ENCODE measurements at regions not wholly inside any gene's neighbourhood (a gene's known extent, or its start where the extent isn't known, plus 50 kb on each side); places are given as distances from the start of the nearest gene placed in this dataset.

DNA sequence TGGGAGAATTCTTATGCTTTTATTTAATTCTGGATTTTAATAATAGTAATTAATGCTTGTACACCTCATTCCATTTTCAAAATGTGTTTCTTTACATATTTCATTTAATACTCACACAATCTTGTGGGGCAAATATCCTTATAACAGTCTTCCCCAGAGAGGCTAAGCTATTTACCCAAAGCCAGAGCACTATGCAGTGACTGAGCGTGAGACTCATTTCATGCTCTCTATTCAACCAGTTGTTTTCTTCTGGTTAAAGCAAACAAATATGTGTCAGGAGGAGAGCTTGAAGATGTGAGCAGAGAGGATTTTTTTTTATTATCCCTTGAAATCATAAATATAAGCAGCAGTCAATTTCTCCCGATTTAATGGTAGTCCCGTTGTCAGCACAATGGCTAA lies 548.3 kb upstream of the TBL1XR1 start:
- H3K9ac ChIP-seq (replicated peaks in 1 of 4; ENCODE audit: extremely low read depth in 1 of 4, low read depth in 3 of 4, low read length in 3 of 4) = no peak overlapping the region
- no peak overlapping the region for H3K27ac ChIP-seq (ENCODE audit: low read depth, low read length)
- no peak overlapping the region for H4K91ac ChIP-seq (replicated peaks; ENCODE audit: insufficient read length, low read length)
- no peak overlapping the region for H3K4ac ChIP-seq (replicated peaks; ENCODE audit: insufficient read length, low read depth, low read length)
- H3K23me2 ChIP-seq (ENCODE audit: low read depth, low read length) = no peaks in the 10 kb centered on the region; the same call in 1 of the 2 replicates
- no peaks in the 10 kb centered on the region for H3K36me3 ChIP-seq (ENCODE audit: control insufficient read depth in 2 of 4, insufficient read depth in 4 of 4, low read length in 3 of 4)
- CTCF ChIA-PET (ENCODE audit: partially characterized antibody) = no interaction called here
- 58% methylated on average over 3 of the region's 3 CpGs; no CpG with 5 or more reads in 1 of the 2 experiments for WGBS, 2 experiments (ENCODE audit: extremely low coverage in 1 of 2, insufficient coverage in 1 of 2, insufficient read length in 1 of 2, insufficient replicate concordance in 2 of 2, low coverage in 1 of 2, low lambda C conversion rate in 2 of 2, missing lambda C conversion rate in 1 of 2)
- no peaks in the 10 kb centered on the region for H3K27me3 ChIP-seq (replicated peaks in 1 of 4; ENCODE audit: control insufficient read depth in 3 of 4, extremely low read depth in 1 of 4, insufficient read depth in 3 of 4, low read length in 3 of 4)
- H4K8ac ChIP-seq (ENCODE audit: extremely low read depth, insufficient read depth, low read length) = no peak overlapping the region
- no peak overlapping the region for H2AFZ ChIP-seq (ENCODE audit: low read length)
- no peak overlapping the region for H3K56ac ChIP-seq (replicated peaks; ENCODE audit: insufficient read length, low read depth, low read length)
- H3K79me1 ChIP-seq (ENCODE audit: low read depth, low read length) = no peaks in the 10 kb centered on the region
- no peak overlapping the region for H2BK120ac ChIP-seq (replicated peaks; ENCODE audit: low read depth, low read length)
- DNase-seq (ENCODE audit: low read depth in 1 of 2, low spot score in 2 of 2) = no peak
- no peak overlapping the region for H4K5ac ChIP-seq (ENCODE audit: insufficient read length, low read depth, low read length)
- H3K4me2 ChIP-seq (ENCODE audit: insufficient read depth in 1 of 2, low read depth in 2 of 2, low read length in 2 of 2) = no peak overlapping the region
- H2BK5ac ChIP-seq (ENCODE audit: low read depth, low read length) = no peak overlapping the region
- H3K79me2 ChIP-seq (ENCODE audit: control insufficient read depth in 1 of 2, insufficient read depth in 2 of 2, low read length in 2 of 2) = no peaks in the 10 kb centered on the region
- no peak overlapping the region for H3K14ac ChIP-seq (ENCODE audit: insufficient read length)
- POLR2A ChIA-PET (ENCODE audit: partially characterized antibody) = no interaction called here
- TF ChIP-seq POLR2AphosphoS5 (IDR thresholded peaks at IDR 0.05; ENCODE audit: low read depth, low read length) (no peak), TAF7 (optimal IDR thresholded peaks at IDR 0.05; ENCODE audit: borderline replicate concordance, low read depth, low read length) (no peak), SP2 (IDR thresholded peaks at IDR 0.05; ENCODE audit: low read length) (no peak), JUND (IDR thresholded peaks at IDR 0.05; ENCODE audit: low read length) (no peak), RNF2 (IDR thresholded peaks at IDR 0.05; ENCODE audit: borderline replicate concordance, low read depth, low read length, missing control alignments, poor library complexity, severe bottlenecking) (no peak), TEAD4 (IDR thresholded peaks at IDR 0.05; ENCODE audit: low read depth, low read length) (no peak), SUZ12 (IDR thresholded peaks at IDR 0.05; ENCODE audit: low read length) (no peak), SP1 (IDR thresholded peaks at IDR 0.05; ENCODE audit: low read depth, low read length) (no peak)
- TF ChIP-seq, protein P1, sequence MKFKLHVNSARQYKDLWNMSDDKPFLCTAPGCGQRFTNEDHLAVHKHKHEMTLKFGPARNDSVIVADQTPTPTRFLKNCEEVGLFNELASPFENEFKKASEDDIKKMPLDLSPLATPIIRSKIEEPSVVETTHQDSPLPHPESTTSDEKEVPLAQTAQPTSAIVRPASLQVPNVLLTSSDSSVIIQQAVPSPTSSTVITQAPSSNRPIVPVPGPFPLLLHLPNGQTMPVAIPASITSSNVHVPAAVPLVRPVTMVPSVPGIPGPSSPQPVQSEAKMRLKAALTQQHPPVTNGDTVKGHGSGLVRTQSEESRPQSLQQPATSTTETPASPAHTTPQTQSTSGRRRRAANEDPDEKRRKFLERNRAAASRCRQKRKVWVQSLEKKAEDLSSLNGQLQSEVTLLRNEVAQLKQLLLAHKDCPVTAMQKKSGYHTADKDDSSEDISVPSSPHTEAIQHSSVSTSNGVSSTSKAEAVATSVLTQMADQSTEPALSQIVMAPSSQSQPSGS (IDR thresholded peaks at IDR 0.05; ENCODE audit: low read length) = no peak
- H2AK5ac ChIP-seq (ENCODE audit: low read depth, low read length) = no peak overlapping the region
- H3K18ac ChIP-seq (ENCODE audit: extremely low read depth, low read length) = no peak overlapping the region
- H2BK12ac ChIP-seq (ENCODE audit: low read depth, low read length) = no peak overlapping the region
- H2BK20ac ChIP-seq (ENCODE audit: low read length) = no peak overlapping the region
- H3K4me1 ChIP-seq (replicated peaks in 1 of 4; ENCODE audit: control insufficient read depth in 3 of 4, insufficient read depth in 4 of 4, low read length in 3 of 4) = no peaks in the 10 kb centered on the region
- no peak for FAIRE-seq
- no peak overlapping the region for H3K23ac ChIP-seq (ENCODE audit: insufficient read length)
- no peak overlapping the region for H2BK15ac ChIP-seq (ENCODE audit: low read length)
- H4K20me1 ChIP-seq (replicated peaks in 1 of 2; ENCODE audit: control insufficient read depth in 1 of 2, insufficient read depth in 2 of 2, low read length in 2 of 2) = no peaks in the 10 kb centered on the region
- no peaks in the 10 kb centered on the region for H3K9me3 ChIP-seq (ENCODE audit: insufficient read depth in 2 of 2, low read depth in 1 of 2, low read length in 1 of 2)
- no peak overlapping the region for H3K4me3 ChIP-seq (ENCODE audit: extremely low read depth in 1 of 4, insufficient read depth in 2 of 4, low read depth in 3 of 4, low read length in 4 of 4)
